Natural killer cell (primary cell): ENCODE measurements at regions not wholly inside any gene's neighbourhood (a gene's known extent, or its start where the extent isn't known, plus 50 kb on each side); places are given as distances from the start of the nearest gene placed in this dataset.

Experiments used
- ATAC-seq, 3 donors: fragments of 150-1000 bp in 2 of 3; fragments of 200-7000 bp in 1 of 3; cut with Tn5 transposase; 1 replicate in 1 of 3; 2 replicates in 2 of 3; pipeline ENCODE4 v1.10.0; 2021; ENCODE audit warnings: mild to moderate bottlenecking in 2 of 3, moderate library complexity in 2 of 3
- DNase-seq, 2 donors: peaks; one replicate each; pipeline versions ENCODE4 v3.0.0 to v3.0.0-alpha.2; 2013 to 2021; ENCODE audit warnings: mixed read lengths in 1 of 2
- H3K27ac ChIP-seq: one replicate; pipeline ENCODE4 v1.5.1; 2013; ENCODE audit warnings: mild to moderate bottlenecking, low read length
- H3K27me3 ChIP-seq: one replicate; pipeline ENCODE4 v1.6.1; 2013; ENCODE audit warnings: low read length; ENCODE audit not compliant: control insufficient read depth, insufficient read depth
- H3K36me3 ChIP-seq: one replicate; pipeline ENCODE4 v1.6.1; 2013; ENCODE audit warnings: low read length; ENCODE audit not compliant: control insufficient read depth, insufficient read depth
- H3K4me1 ChIP-seq: one replicate; pipeline ENCODE4 v1.6.1; 2013; ENCODE audit warnings: low read length; ENCODE audit not compliant: control insufficient read depth, insufficient read depth
- H3K4me3 ChIP-seq: one replicate; pipeline ENCODE4 v1.5.1; 2013; ENCODE audit warnings: low read length
- H3K9me3 ChIP-seq: one replicate; pipeline ENCODE4 v1.6.1; 2013; ENCODE audit warnings: low read length; ENCODE audit not compliant: control insufficient read depth, insufficient read depth
- H3K27ac Mint-ChIP-seq, 2 donors: one replicate each; pipeline ENCODE4 v1.8.0; 2022; ENCODE audit warnings: mild to moderate bottlenecking in 2 of 2, mixed read lengths in 2 of 2, moderate library complexity in 1 of 2
- H3K27me3 Mint-ChIP-seq, 2 donors: one replicate each; pipeline ENCODE4 v1.8.0; 2022; ENCODE audit warnings: low read depth in 2 of 2, mixed read lengths in 2 of 2
- H3K36me3 Mint-ChIP-seq: one replicate; pipeline ENCODE4 v1.8.0; 2022; ENCODE audit warnings: mixed read lengths
- H3K4me1 Mint-ChIP-seq, 2 donors: one replicate each; pipeline ENCODE4 v1.8.0; 2022; ENCODE audit warnings: mixed read lengths in 2 of 2
- H3K4me3 Mint-ChIP-seq: one replicate; pipeline ENCODE4 v1.8.0; 2022; ENCODE audit warnings: mild to moderate bottlenecking, moderate library complexity, mixed read lengths
- H3K9me3 Mint-ChIP-seq, 2 donors: one replicate each; pipeline ENCODE4 v1.8.0; 2022; ENCODE audit warnings: mixed read lengths in 2 of 2
- CTCF ChIP-seq: fragments of 200-600 bp; IDR thresholded peaks from one replicate; pipeline ENCODE4 v1.8.0; 2022; ENCODE audit warnings: antibody characterized with exemption
- WGBS: methylation state at CpG from one replicate; pipeline ENCODE4 v1.1.7; 2013; ENCODE audit warnings: missing lambda C conversion rate; ENCODE audit not compliant: insufficient coverage; 5-methylcytosine and 5-hydroxymethylcytosine counted together
- intact Hi-C: fragments of 100-400 bp; cut with micrococcal nuclease; formaldehyde crosslinking; loops from one replicate; pipeline ENCODE4 v1.14.2; 2022

DNA sequence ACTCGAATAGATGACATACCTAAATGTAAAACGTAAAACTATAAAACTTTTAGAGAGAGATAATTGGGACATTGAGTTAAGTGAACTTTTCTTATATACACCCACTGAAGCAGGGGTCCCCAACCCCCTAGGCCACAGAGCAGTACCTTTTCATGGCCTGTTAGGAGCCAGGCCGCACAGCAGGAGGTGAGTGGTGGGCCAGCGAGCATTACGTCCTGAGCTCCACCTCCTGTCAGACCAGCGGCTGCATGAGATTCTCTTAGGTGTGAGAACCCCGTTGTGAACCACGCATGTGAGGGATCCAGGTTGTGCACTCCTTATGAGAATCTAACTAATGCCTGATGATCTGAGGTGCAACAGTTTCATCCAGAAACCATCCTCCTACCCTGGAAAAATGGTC lies 114.8 kb downstream of the HMX1 start:
- H3K27ac ChIP-seq: no peak overlapping the region
- no peaks in the 10 kb centered on the region for H3K27me3 Mint-ChIP-seq
- WGBS: 74% methylated on average over 6 of the region's 8 CpGs

GRCh38 chr4:8754634-8755589 lies 116.7 kb downstream of the HMX1 start:
- no peaks in the 10 kb centered on the region for H3K9me3 Mint-ChIP-seq
- WGBS: 91% methylated on average over 23 of the region's 23 CpGs
- intact Hi-C loops: no loop called here

More for the DNA sequence above, 114.8 kb downstream of the HMX1 start:
- ATAC-seq (no peak), DNase-seq (no peak)
- H3K4me1 ChIP-seq: no peaks in the 10 kb centered on the region
- Mint-ChIP-seq H3K9me3 (no peaks in the 10 kb centered on the region), H3K36me3 (no peaks in the 10 kb centered on the region), H3K4me3 (no peak overlapping the region), H3K27ac (no peak overlapping the region), H3K4me1 (no peaks in the 10 kb centered on the region)
- no peak for TF ChIP-seq CTCF
- intact Hi-C loops: no loop called here
- H3K36me3 ChIP-seq: no peaks in the 10 kb centered on the region
- H3K4me3 ChIP-seq: no peak overlapping the region
- no peaks in the 10 kb centered on the region for H3K27me3 ChIP-seq
- no peaks in the 10 kb centered on the region for H3K9me3 ChIP-seq

GRCh38 chr4:8748236-8748575 lies 123.4 kb downstream of the HMX1 start:
- Histone ChIP-seq H3K4me3 (no peak overlapping the region), H3K4me1 (no peaks in the 10 kb centered on the region), H3K36me3 (no peaks in the 10 kb centered on the region), H3K27me3 (no peaks in the 10 kb centered on the region), H3K27ac (no peak overlapping the region), H3K9me3 (no peaks in the 10 kb centered on the region)
- Mint-ChIP-seq H3K9me3 (no peaks in the 10 kb centered on the region), H3K27ac (no peak overlapping the region), H3K27me3 (peaks cover 0 to 3% of the 10 kb centered on the region in 2 donors), H3K36me3 (no peaks in the 10 kb centered on the region), H3K4me1 (no peaks in the 10 kb centered on the region), H3K4me3 (no peak overlapping the region)
- ATAC-seq (no peak), DNase-seq (no peak)
- intact Hi-C loops: no loop called here
- TF ChIP-seq CTCF: no peak
- whole genome bisulfite sequencing: 93% methylated on average over 9 of the region's 9 CpGs

More at GRCh38 chr4:8754634-8755589, 116.7 kb downstream of the HMX1 start:
- ATAC-seq: no peak
- no peaks in the 10 kb centered on the region for H3K27me3 Mint-ChIP-seq
- Histone ChIP-seq H3K4me1 (no peaks in the 10 kb centered on the region), H3K36me3 (no peaks in the 10 kb centered on the region), H3K27ac (no peak overlapping the region), H3K9me3 (no peaks in the 10 kb centered on the region), H3K4me3 (no peak overlapping the region), H3K27me3 (no peaks in the 10 kb centered on the region)
- H3K4me1 Mint-ChIP-seq: no peaks in the 10 kb centered on the region
- TF ChIP-seq CTCF: no peak
- no peak for DNase-seq
- no peak overlapping the region for H3K27ac Mint-ChIP-seq
- H3K4me3 Mint-ChIP-seq: no peak overlapping the region
- H3K36me3 Mint-ChIP-seq: no peaks in the 10 kb centered on the region
